Omental fat pad (tissue), 3 donors: ENCODE measurements at regions not wholly inside any gene's neighbourhood (a gene's known extent, or its start where the extent isn't known, plus 50 kb on each side); places are given as distances from the start of the nearest gene placed in this dataset.

Experiments used
- ATAC-seq: fragments of 150-250 bp; one replicate; pipeline ENCODE4 v1.9.1; 2016; ENCODE audit warnings: mild to moderate bottlenecking, moderate library complexity; ENCODE audit not compliant: low FRiP score
- DNase-seq: peaks from one replicate; pipeline ENCODE4 v3.0.0-alpha.2; 2019; ENCODE audit warnings: low spot score
- TF ChIP-seq, protein P1 (sequence below), 3 donors: fragments of 450-650 bp; IDR thresholded peaks; one replicate each; pipeline ENCODE4 v1.5.1; 2016 to 2017; ENCODE audit warnings: antibody characterized with exemption in 3 of 3, mild to moderate bottlenecking in 3 of 3, moderate library complexity in 2 of 3

DNA sequence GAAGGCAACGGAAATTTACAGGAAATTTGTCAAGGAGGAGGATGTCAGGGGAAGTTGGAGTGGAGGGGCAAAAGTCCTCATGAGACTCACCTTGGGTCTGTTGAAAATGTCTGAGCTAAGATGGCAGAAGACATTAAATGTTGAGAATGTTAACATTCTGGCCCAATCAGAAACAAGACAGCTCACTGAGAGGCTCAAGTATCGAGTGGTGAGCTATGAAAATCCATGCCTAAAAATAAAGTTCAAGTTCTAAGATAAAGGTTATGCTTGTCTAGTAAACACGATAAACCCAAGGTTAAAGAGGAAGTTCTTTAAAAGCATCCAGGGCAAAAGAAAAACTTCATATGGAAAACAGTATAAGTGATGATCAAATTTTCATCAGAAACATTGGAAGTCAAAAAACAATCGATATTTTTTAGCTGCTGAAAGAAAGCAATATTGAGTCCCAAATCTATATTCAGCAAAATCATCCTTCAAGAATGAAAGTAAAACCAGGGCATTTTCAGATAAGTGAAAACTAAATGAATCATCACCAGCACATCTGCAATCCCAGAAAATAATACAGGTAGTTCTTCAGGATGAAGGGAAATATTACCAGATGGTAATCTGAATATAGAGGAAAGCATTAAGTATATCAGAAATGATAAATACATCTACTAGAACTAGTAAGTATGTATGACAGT lies 462.4 kb downstream of the TLL1 start:
- DNase-seq, result no peak
- TF ChIP-seq, protein P1, sequence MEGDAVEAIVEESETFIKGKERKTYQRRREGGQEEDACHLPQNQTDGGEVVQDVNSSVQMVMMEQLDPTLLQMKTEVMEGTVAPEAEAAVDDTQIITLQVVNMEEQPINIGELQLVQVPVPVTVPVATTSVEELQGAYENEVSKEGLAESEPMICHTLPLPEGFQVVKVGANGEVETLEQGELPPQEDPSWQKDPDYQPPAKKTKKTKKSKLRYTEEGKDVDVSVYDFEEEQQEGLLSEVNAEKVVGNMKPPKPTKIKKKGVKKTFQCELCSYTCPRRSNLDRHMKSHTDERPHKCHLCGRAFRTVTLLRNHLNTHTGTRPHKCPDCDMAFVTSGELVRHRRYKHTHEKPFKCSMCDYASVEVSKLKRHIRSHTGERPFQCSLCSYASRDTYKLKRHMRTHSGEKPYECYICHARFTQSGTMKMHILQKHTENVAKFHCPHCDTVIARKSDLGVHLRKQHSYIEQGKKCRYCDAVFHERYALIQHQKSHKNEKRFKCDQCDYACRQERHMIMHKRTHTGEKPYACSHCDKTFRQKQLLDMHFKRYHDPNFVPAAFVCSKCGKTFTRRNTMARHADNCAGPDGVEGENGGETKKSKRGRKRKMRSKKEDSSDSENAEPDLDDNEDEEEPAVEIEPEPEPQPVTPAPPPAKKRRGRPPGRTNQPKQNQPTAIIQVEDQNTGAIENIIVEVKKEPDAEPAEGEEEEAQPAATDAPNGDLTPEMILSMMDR (IDR thresholded peaks at IDR 0.05), result no peak
- ATAC-seq, result no peak

DNA sequence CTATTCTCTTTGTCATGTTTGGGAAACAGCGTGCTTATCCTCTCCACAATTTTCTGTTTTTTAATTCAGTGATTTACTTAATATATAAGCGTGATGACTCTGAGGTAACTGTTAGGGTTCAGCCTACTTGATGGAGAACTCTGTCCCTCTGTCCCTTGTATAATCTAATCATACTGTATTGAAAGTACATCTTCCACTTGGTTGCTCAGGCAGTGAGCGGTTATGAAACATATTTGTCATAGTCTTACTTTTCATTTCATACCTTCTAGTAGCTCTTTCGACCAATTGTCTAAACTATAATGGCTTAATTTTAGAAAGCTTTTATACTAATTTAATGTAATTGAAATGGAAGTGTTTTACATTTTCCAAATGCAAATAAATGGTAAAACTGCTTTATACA lies 469.0 kb downstream of the TLL1 start:
- TF ChIP-seq, protein P1 (IDR thresholded peaks at IDR 0.05), result no peak
- ATAC-seq, result no peak
- DNase-seq, result no peak

DNA sequence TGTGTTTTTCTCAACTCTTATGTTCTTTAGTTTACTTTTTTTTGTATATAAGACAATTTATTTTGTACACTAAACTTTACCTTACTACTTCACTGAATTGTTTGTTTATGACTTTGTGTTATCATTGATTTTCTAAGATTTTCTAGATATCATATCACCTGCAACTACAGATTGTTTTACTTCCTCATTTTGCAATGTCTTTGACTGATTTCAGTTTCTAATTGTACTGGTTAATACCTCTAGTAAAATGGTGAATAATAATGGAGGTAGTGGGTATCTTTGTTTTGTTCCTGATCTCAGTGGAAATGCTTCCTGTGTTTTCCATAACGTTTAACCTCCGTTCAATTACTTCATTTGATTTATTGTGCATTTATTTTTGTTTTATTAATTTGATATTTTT lies 490.2 kb downstream of the TLL1 start:
- TF ChIP-seq, protein P1 (IDR thresholded peaks at IDR 0.05), result no peak
- ATAC-seq (no peak), DNase-seq (no peak)

DNA sequence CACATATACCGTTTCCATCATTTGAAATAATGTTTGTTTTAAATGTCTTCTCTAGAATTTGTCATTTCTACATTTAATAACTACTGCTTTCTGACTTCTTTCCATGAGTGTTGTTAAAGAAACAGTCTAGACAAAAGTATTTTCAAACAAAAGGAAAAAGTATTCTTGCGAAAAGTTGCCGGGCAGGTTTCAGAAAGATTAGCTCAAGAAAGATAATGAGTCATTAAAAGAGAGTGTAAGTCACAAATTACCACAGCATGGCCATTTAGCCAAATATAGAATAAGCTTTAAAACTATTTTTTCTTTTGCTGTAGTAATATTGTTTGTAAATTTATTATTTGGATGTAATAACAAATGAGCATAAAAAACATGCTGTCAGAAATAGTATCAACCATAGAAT lies 493.0 kb downstream of the TLL1 start:
- DNase-seq (no peak), ATAC-seq (no peak)
- TF ChIP-seq, protein P1 (IDR thresholded peaks at IDR 0.05), result no peak

DNA sequence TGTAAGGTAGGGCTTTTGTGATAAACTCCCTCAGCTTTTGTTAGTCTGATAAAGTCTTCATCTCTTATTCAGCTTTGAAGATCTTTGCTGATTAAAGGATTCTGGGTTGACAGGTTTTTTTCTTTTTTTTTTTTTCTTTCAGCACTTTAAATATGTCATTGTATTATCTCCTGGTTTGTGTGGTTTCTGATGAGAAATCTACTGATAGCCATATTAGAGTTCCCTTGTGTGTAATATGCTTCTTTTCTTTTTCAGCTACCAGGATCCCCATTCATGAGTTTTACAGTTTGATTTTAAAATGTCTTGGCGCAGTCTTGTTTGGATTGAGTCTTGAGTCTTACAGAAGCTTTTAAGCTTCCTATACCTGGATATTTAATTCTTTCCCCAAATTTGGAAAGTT lies 504.5 kb downstream of the TLL1 start:
- TF ChIP-seq, protein P1 (IDR thresholded peaks at IDR 0.05), result no peak
- DNase-seq (no peak), ATAC-seq (no peak)

DNA sequence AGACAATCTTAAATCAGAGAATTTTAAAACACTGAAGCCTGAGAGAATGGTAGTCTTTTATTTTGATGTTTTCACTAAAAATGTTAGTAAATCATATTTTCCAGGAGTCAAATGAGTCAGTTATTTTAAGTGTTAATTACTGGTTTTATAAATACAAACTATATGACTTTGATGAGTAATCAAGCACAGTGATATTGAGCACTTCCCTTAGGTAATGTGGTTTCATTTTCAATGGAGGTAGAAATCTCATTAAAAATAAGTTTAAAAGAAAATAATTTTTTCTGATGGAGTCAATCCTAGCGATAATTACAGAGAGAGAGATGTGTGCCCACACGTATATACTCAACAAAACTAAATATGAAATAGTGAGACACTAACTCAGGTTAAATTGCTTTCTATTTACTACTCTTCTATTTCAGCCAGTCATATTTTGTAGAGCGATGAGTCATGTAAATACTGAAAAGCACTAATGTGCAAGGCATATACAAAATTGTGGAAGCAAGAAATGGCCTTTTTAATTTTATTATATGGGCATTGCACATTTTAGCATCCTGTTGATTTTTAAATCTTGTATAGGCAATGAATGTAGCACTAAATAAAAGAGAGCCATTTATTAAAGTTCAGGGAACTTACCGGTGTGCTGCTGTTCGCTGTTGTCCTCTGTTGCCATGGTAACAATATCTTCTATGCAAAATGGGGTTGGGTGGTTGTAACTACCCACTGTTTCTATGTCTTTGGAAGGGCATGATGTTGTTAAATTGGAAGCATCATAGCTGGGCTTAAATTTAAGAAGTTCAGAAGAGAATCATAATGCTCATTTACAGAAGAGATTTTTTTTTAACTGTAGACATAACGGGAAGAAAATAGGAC lies 513.7 kb downstream of the TLL1 start:
- TF ChIP-seq, protein P1 (IDR thresholded peaks at IDR 0.05), result no peak
- ATAC-seq, result no peak
- no peak for DNase-seq
